Lower leg skin (tissue), 3 donors: ENCODE measurements at regions not wholly inside any gene's neighbourhood (a gene's known extent, or its start where the extent isn't known, plus 50 kb on each side); places are given as distances from the start of the nearest gene placed in this dataset.

Source experiments
- CTCF ChIP-seq, 3 donors: fragments of 450-650 bp; IDR thresholded peaks; one replicate each; pipeline ENCODE4 v1.5.1; 2016; ENCODE audit warnings: antibody characterized with exemption in 3 of 3, mild to moderate bottlenecking in 3 of 3, moderate library complexity in 2 of 3
- POLR2A ChIP-seq, 2 donors: fragments of 450-650 bp; IDR thresholded peaks; one replicate each; pipeline ENCODE4 v1.6.1; 2016 to 2017; ENCODE audit warnings: antibody characterized with exemption in 2 of 2, mild to moderate bottlenecking in 1 of 2, moderate library complexity in 1 of 2

- no peak for TF ChIP-seq CTCF (IDR thresholded peaks at IDR 0.05)
- no peak for TF ChIP-seq POLR2A (IDR thresholded peaks at IDR 0.05)
These were observed 364.9 kb downstream of the ANAPC1 start for GRCh38 chr2:111519071-111519470.
